Panc1 (cell line): ENCODE measurements at regions not wholly inside any gene's neighbourhood (a gene's known extent, or its start where the extent isn't known, plus 50 kb on each side); places are given as distances from the start of the nearest gene placed in this dataset.

Experiments
- CTCF ChIP-seq: fragments of 450-650 bp; IDR thresholded peaks from 2 replicates; pipeline ENCODE4 v1.5.1; 2017; ENCODE audit warnings: mild to moderate bottlenecking
- POLR2AphosphoS5 ChIP-seq: IDR thresholded peaks from 2 replicates; pipeline ENCODE4 v1.6.1; 2012; ENCODE audit warnings: mild to moderate bottlenecking, low read depth, low read length, moderate library complexity
- SIN3A ChIP-seq: IDR thresholded peaks from 2 replicates; pipeline ENCODE4 v1.6.1; 2012; ENCODE audit warnings: low read depth, mild to moderate bottlenecking, low read length, moderate library complexity, borderline replicate concordance; ENCODE audit not compliant: insufficient read depth

GRCh38 chr1:195763146-195763906 is 844.9 kb downstream of the KCNT2 start:
- TF ChIP-seq CTCF (no peak), SIN3A (no peak), POLR2AphosphoS5 (no peak)
